Forelimb muscle (tissue), 1 donor: ENCODE measurements at regions not wholly inside any gene's neighbourhood (a gene's known extent, or its start where the extent isn't known, plus 50 kb on each side); places are given as distances from the start of the nearest gene placed in this dataset.

Source experiments
- DNase-seq: peaks from one replicate; pipeline ENCODE4 v3.0.0-alpha.2; 2013; ENCODE audit warnings: low read depth

- no peak for DNase-seq
Measured at GRCh38 chr3:170732660-170733245, 137.2 kb downstream of the RPL22L1 start.

DNA sequence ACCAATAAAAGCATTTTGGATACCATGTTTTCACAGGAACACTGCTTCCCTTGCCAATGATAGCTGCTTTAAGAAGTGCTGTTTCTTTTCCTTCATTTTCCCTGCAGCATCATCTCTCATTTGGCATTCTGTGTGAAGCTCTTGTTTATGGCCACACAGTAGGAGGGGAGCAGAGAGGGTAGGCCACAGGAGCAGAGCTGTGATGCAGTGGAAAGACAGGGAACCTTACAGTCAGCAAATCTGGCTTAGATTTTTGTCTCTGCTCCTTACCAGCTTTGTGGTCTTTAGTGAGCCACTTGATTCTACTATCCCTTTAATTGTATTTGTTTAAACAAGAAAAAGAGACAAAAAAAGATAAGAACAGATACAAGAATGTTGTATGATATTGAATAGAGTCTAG, 138.7 kb downstream of the RPL22L1 start:
- no peak for DNase-seq

GRCh38 chr3:170730071-170730812, 139.8 kb downstream of the RPL22L1 start:
- DNase-seq: no peak

GRCh38 chr3:170728181-170728580, 141.8 kb downstream of the RPL22L1 start:
- no peak for DNase-seq

DNA sequence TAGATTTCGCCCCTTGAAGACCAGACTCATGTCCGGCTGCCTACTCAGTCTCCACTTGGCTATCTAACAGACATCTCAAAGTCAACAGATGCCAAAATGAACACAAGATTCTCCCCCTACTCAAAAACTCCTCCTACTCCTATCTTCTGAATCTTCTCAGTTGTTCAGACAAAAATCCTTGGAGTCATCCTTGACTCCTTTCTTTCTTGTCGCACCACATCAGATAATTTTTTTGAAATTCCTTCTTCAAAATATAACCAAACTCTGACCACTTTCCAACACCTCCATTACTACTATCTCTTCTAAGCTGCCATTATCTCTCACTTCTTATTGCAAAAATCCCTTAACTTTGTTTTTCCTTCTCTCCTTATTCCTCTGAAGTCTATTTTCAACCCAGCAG, 141.9 kb upstream of the SLC7A14 start:
- no peak for DNase-seq

- DNase-seq: no peak
Measured at GRCh38 chr3:170726976-170727661, 141.2 kb upstream of the SLC7A14 start.

- DNase-seq: no peak
Measured at GRCh38 chr3:170725285-170725731, 139.4 kb upstream of the SLC7A14 start.

DNA sequence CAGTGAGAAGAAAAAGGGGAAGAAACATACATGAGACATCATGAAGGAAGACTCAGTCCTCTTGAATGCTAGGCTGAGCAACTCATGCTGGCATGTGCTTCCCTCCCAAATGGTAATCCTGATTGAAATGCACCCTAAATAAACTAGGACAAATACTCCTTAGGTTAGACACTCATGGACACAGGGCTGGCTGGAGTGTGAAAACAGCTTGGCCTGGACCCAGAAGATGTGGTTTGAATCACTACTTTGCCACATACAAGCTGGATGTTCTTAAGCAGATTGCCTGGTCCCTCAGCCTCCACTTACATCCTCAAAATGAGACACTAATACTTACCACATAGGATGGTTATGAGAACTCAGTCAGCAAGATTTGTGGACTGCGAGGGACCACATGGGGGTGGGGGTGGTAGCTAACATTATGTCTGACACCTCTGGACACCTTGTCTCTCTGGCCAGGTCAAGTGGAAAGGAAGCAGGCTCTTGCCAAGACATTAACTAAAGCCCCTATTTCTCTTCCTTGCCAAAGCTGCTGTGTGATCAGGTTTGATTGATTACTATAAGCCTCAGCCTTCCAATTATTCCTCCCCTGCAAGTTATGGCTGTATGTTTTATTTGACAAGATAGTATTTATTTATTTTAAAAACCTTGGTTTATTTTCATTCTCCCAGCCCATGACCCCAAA, 138.9 kb upstream of the SLC7A14 start:
- no peak for DNase-seq

GRCh38 chr3:170723241-170723640, 137.4 kb upstream of the SLC7A14 start:
- DNase-seq: no peak

GRCh38 chr3:170721563-170721962, 135.7 kb upstream of the SLC7A14 start:
- DNase-seq: no peak

DNA sequence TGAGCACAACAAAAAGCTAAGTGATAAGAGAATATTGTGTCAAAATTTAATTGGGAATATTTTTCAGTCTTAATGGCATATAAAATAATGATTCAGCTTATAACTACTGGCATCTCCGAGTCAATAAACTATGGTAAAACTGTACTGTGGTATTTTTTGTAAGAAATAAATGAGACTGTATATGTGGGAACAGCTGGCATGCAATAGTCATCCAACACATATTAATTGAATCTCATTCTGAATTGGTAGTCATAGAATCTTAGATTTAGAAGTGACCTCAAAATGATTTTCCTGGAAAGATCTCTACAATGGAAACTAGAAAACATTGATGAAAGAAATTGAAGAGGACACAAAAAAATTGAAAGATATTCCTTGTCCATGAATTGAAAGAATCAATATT, 133.4 kb upstream of the SLC7A14 start:
- no peak for DNase-seq

GRCh38 chr3:170718848-170719247, 133.0 kb upstream of the SLC7A14 start:
- no peak for DNase-seq

DNA sequence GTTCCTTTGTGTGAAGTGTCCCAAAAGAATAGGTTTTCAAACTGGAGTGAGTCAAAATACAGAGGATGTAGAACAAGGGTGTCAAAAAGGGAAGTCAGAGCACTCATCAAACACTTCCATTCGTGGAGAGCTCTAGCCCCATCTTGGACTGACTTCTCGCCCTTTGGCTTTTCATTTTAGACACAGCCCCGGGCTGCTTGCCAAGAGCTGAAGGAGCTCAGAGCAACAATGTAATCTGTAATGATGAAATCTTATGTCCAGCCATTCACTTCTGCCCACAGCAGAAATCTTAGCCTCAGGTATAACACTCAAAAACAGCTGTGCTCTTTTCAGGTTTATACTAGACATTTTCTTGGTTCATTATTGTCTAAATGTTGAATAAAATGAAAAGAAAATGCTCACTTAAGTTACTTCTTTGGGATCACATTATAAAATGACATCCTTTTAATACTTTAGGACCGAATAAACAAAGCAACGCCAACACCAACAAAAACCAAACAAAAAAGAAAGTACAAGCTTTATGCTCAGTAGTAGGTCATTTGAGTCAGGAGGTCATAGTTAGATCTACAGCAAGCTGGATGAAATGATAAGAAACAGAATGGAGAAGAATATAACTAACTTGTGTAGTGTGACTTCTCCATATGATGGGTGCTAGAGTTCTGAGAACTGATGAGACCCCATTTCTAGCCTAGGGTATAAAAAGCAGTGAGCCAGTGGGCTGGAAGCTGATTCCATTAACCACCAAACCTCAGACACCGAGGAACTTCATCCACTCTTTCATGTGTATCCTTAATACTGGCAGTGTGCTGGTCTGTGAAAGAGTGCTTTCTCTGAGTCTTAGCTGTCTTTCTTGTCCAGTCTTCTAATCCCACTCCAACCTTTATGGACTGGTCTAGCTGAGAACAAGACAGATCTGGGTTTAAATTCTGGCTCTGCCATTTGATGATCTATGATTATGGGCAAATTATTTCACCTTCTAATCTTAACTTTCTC, 131.8 kb upstream of the SLC7A14 start:
- DNase-seq: no peak

DNA sequence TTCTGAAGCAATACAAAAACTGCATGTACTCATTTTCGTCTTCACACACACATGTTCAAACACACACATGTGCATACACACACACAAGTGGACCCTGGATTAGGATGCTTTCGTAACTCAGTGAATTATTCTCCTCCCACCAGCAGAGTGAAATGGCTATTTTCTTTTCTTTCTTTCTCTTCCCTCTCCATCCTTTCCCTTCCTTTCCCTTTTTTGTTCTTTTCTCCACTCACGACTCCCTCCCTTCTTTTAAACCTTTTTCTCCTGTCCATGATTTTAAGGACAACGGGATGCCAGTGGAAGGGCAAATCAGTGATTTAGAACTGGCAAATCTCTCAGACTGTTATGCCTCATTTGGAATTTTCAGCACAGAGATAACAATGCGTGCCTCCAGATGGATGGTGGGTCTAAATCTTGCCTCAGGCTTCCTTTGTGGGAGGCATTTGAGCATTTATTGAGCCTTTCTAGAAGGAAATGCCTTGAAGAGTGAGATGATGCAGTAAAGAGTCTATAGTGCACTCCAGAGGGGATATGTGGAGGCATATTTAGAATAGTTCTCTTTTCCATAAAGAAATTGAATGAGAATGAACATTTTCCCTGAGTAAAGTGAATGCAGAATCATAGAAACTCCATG, 130.4 kb upstream of the SLC7A14 start:
- DNase-seq: no peak

- no peak for DNase-seq
Measured at GRCh38 chr3:170714562-170715535, 129.0 kb upstream of the SLC7A14 start.

- DNase-seq: no peak
Measured at GRCh38 chr3:170714122-170714521, 128.2 kb upstream of the SLC7A14 start.

DNA sequence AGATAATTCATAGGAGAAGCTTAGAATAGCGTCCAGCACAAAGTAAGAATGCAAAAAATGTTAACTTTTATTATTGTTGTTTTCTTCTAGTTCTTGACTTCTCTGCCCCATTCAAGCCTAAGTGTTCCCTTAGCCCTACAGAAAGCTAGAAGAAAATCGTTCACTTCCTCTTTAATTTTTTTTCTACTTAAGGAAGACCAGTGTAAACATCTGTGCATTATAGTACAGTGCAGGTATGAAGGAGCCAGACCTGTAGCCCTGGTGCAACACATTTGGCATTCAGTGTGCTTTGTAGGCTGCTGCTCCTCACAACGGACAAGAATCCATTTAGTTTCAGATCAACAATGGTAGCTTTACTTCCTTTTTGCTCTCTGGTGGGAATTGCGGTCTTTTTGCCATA, 127.8 kb upstream of the SLC7A14 start:
- no peak for DNase-seq

DNA sequence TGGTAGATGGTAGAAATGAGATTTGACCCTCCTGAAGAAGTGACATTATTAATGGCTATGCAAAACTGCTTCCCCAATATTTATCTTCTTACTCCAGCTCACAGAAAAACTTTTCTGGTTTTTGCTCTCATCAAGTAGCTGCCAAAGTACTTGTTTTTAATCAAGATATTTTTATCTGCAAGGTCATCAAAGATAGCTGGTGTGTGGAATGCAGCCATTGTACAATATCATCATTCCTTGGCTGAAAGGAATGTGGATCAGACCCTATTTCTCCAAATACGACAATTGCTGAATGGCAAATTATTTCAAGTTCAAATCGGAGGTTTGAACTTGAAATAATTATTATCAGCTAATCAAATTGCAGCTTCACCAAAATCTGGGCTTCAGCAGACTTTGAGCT, 126.9 kb upstream of the SLC7A14 start:
- no peak for DNase-seq

DNA sequence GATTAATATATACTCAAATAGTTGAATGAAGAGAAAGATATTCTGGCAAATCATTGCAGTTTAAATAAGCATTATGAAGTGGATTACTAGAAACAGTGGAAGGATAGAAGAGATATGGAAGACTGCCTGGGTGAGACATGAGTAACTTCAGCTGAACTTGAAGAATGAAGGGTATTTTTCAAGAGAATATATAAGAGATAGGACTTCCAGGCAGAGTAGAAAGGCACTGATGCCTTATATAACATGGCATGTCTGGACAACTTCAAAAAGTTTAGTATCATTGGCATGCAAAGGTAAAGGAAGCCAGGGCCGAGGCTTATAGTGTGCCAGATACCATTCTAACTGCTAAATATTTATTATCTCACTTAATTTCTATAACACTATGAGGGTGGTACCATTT, 126.5 kb upstream of the SLC7A14 start:
- DNase-seq: no peak

GRCh38 chr3:170711786-170712185, 125.9 kb upstream of the SLC7A14 start:
- no peak for DNase-seq
